Neural cell (in vitro differentiated cells): ENCODE measurements at regions not wholly inside any gene's neighbourhood (a gene's known extent, or its start where the extent isn't known, plus 50 kb on each side); places are given as distances from the start of the nearest gene placed in this dataset.

Source experiments
- H2AFZ ChIP-seq: fragments of 200-600, 300-800 bp; sonication (generic), shearing (Covaris generic); 2 replicates; pipeline ENCODE4 v1.6.0; 2014; ENCODE audit warnings: low read depth, mild to moderate bottlenecking, antibody characterized with exemption, low read length, moderate library complexity
- H3F3A ChIP-seq: fragments of 200-600 bp; shearing (Covaris generic); 2 replicates; pipeline ENCODE4 v1.6.1; 2016; ENCODE audit warnings: mild to moderate bottlenecking, moderate library complexity, mixed read lengths, antibody characterized with exemption, low read length; ENCODE audit not compliant: insufficient read depth, poor library complexity, severe bottlenecking
- H3K27ac ChIP-seq: fragments of 200-600, 300-800 bp; sonication (generic), shearing (Covaris generic); 2 replicates; pipeline ENCODE4 v1.5.1; 2014; ENCODE audit warnings: mild to moderate bottlenecking, low read length, moderate library complexity
- H3K27me3 ChIP-seq: fragments of 300-800, 200-600 bp; sonication (generic), shearing (Covaris generic); 2 replicates; pipeline ENCODE4 v1.6.0; 2014; ENCODE audit warnings: mild to moderate bottlenecking, low read depth, low read length, moderate library complexity; ENCODE audit not compliant: insufficient read depth
- H3K36me3 ChIP-seq: fragments of 300-800, 200-600 bp; sonication (generic), shearing (Covaris generic); 2 replicates; pipeline ENCODE4 v1.5.1; 2014; ENCODE audit warnings: mild to moderate bottlenecking, antibody characterized with exemption, low read length, moderate library complexity; ENCODE audit not compliant: insufficient read depth
- H3K4me2 ChIP-seq: fragments of 300-800, 200-600 bp; sonication (generic), shearing (Covaris generic); 2 replicates; pipeline ENCODE4 v1.6.0; 2014; ENCODE audit warnings: mild to moderate bottlenecking, low read length
- H3K4me3 ChIP-seq: fragments of 300-800, 200-600 bp; sonication (generic), shearing (Covaris generic); 2 replicates; pipeline ENCODE4 v1.5.1; 2014; ENCODE audit warnings: mild to moderate bottlenecking, low read length, moderate library complexity
- H3K79me2 ChIP-seq: fragments of 200-600 bp; shearing (Covaris generic); replicated peaks from 2 replicates; pipeline ENCODE4 v1.6.0; 2014; ENCODE audit warnings: mild to moderate bottlenecking, low read length, moderate library complexity; ENCODE audit not compliant: insufficient read depth
- H3K9ac ChIP-seq: fragments of 300-800, 200-600 bp; sonication (generic), shearing (Covaris generic); 2 replicates; pipeline ENCODE4 v1.6.1; 2016; ENCODE audit warnings: mild to moderate bottlenecking, low read length, mixed read lengths
- H3K9me2 ChIP-seq: fragments of 200-600 bp; shearing (Covaris generic); 2 replicates; pipeline ENCODE4 v1.6.1; 2016; ENCODE audit warnings: mild to moderate bottlenecking, low read length, mixed read lengths; ENCODE audit not compliant: insufficient read depth
- H3K9me3 ChIP-seq: fragments of 200-600, 300-800 bp; sonication (generic), shearing (Covaris generic); 2 replicates; pipeline ENCODE4 v1.6.1; 2016; ENCODE audit warnings: mild to moderate bottlenecking, mixed run types, low read length, moderate library complexity, mixed read lengths
- H4K20me1 ChIP-seq: fragments of 200-600 bp; shearing (Covaris generic); 2 replicates; pipeline ENCODE4 v1.6.1; 2016; ENCODE audit warnings: mild to moderate bottlenecking, mixed run types; ENCODE audit not compliant: insufficient read depth
- CTCF ChIP-seq: fragments of 450-650 bp; IDR thresholded peaks from 2 replicates; pipeline ENCODE4 v1.5.1; 2014; ENCODE audit warnings: antibody characterized with exemption, mild to moderate bottlenecking, moderate library complexity; ENCODE audit not compliant: poor library complexity, severe bottlenecking
- EP300 ChIP-seq: fragments of 450-650 bp; conservative IDR thresholded peaks from 2 replicates; pipeline ENCODE4 v1.6.1; 2014; ENCODE audit warnings: antibody characterized with exemption, mild to moderate bottlenecking, moderate library complexity; ENCODE audit not compliant: poor library complexity, severe bottlenecking
- EZH2 ChIP-seq: fragments of 200-600, 300-800 bp; shearing (Covaris generic), sonication (generic); IDR thresholded peaks from 2 replicates; pipeline ENCODE4 v1.6.1; 2014; ENCODE audit warnings: antibody characterized with exemption, low read length, borderline replicate concordance, mild to moderate bottlenecking; ENCODE audit not compliant: insufficient read depth, poor library complexity, severe bottlenecking
- MXI1 ChIP-seq: fragments of 450-650 bp; conservative IDR thresholded peaks from 2 replicates; pipeline ENCODE4 v1.6.1; 2014; ENCODE audit warnings: antibody characterized with exemption, mild to moderate bottlenecking; ENCODE audit not compliant: poor library complexity, severe bottlenecking
- POLR2AphosphoS5 ChIP-seq: IDR thresholded peaks from 2 replicates; pipeline ENCODE4 v1.6.1; 2012
- RAD21 ChIP-seq: fragments of 450-650 bp; conservative IDR thresholded peaks from 2 replicates; pipeline ENCODE4 v1.6.1; 2014; ENCODE audit warnings: antibody characterized with exemption, mild to moderate bottlenecking, moderate library complexity
- SMC3 ChIP-seq: fragments of 450-650 bp; conservative IDR thresholded peaks from 2 replicates; pipeline ENCODE4 v1.6.1; 2014; ENCODE audit warnings: antibody characterized with exemption, mild to moderate bottlenecking, moderate library complexity; ENCODE audit not compliant: poor library complexity
- TAF1 ChIP-seq: IDR thresholded peaks from 2 replicates; pipeline ENCODE4 v1.6.1; 2012; ENCODE audit warnings: low read depth
- TF ChIP-seq, protein P1 (sequence below): IDR thresholded peaks from 2 replicates; pipeline ENCODE4 v1.6.1; 2012; ENCODE audit warnings: borderline replicate concordance

DNA sequence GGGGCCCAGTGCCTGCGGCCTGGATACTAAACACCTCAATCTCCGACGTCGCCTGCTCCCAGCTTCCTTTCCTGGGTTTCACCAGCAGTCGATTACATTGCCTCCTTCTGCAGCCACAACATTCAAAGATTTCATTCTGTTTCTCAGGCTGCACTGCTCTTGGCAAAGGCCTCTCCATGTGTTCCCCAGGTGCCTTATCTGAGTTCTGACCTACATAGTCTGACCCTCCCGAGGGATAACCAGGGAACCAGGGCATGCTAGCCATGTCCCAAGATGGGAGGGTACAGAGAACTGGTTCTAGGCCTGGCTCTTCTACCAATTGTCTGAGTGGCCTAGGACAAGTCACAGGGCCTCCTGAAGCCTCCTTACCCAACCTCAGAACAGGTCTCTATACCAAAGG is 62.2 kb upstream of the ACSL1 start:
- Histone ChIP-seq H3K27ac (no peak overlapping the region), H3K36me3 (no peaks in the 10 kb centered on the region), H3K27me3 (no peaks in the 10 kb centered on the region), H3K4me2 (no peak overlapping the region), H4K20me1 (no peaks in the 10 kb centered on the region), H3F3A (no peaks in the 10 kb centered on the region), H3K9ac (no peak overlapping the region), H3K4me3 (no peak overlapping the region), H2AFZ (no peak overlapping the region), H3K9me2 (no peaks in the 10 kb centered on the region), H3K79me2 (no peaks in the 10 kb centered on the region), H3K9me3 (no peaks in the 10 kb centered on the region)
- TF ChIP-seq, protein P1, sequence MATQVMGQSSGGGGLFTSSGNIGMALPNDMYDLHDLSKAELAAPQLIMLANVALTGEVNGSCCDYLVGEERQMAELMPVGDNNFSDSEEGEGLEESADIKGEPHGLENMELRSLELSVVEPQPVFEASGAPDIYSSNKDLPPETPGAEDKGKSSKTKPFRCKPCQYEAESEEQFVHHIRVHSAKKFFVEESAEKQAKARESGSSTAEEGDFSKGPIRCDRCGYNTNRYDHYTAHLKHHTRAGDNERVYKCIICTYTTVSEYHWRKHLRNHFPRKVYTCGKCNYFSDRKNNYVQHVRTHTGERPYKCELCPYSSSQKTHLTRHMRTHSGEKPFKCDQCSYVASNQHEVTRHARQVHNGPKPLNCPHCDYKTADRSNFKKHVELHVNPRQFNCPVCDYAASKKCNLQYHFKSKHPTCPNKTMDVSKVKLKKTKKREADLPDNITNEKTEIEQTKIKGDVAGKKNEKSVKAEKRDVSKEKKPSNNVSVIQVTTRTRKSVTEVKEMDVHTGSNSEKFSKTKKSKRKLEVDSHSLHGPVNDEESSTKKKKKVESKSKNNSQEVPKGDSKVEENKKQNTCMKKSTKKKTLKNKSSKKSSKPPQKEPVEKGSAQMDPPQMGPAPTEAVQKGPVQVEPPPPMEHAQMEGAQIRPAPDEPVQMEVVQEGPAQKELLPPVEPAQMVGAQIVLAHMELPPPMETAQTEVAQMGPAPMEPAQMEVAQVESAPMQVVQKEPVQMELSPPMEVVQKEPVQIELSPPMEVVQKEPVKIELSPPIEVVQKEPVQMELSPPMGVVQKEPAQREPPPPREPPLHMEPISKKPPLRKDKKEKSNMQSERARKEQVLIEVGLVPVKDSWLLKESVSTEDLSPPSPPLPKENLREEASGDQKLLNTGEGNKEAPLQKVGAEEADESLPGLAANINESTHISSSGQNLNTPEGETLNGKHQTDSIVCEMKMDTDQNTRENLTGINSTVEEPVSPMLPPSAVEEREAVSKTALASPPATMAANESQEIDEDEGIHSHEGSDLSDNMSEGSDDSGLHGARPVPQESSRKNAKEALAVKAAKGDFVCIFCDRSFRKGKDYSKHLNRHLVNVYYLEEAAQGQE, result no peak
- TF ChIP-seq RAD21, result no peak
- no peak for TF ChIP-seq SMC3
- no peak for TF ChIP-seq EZH2
- TF ChIP-seq EP300, result no peak
- no peak for TF ChIP-seq TAF1
- TF ChIP-seq POLR2AphosphoS5, result no peak
- TF ChIP-seq CTCF, result no peak
- TF ChIP-seq MXI1, result no peak

DNA sequence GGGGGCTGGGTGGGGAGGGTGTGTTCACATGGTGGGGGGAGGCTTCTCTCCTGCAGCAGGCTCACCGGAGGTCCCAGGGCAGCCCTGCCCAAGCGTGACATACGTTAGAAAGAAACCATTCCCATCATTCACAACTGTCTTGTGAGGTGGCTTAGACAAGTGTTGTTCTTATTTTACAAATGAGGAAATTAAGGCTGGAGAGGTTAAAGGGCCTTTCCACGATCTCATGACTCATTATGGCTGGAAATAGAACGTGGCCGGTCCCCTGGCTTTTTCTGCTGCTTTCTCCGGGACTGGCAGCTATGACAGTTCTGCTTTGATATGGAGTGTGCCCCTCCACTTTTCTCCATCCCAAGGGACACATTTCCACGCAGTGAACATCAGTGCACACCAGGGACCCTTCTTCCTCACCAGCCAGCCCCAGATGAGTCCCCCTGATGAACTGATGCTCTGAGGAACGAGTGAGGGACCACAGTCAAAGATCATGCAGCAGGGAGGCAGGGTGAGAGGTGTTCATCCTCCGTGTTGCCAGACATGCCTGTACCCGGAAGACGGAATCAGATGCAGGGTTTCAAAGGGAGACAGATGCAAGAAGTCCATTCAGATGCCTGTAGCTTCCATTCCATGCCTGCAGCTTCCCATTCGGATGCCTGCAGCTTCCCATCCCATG is 64.0 kb upstream of the ACSL1 start:
- Histone ChIP-seq H3K4me2 (no peak overlapping the region), H3K9ac (no peak overlapping the region), H3K36me3 (no peaks in the 10 kb centered on the region), H3F3A (no peaks in the 10 kb centered on the region), H3K9me2 (no peaks in the 10 kb centered on the region), H3K9me3 (no peaks in the 10 kb centered on the region), H3K79me2 (no peaks in the 10 kb centered on the region), H4K20me1 (no peaks in the 10 kb centered on the region), H3K4me3 (no peak overlapping the region), H3K27me3 (no peaks in the 10 kb centered on the region), H3K27ac (no peak overlapping the region), H2AFZ (no peak overlapping the region)
- TF ChIP-seq, protein P1, result no peak
- no peak for TF ChIP-seq EP300
- no peak for TF ChIP-seq CTCF
- TF ChIP-seq TAF1, result no peak
- no peak for TF ChIP-seq SMC3
- no peak for TF ChIP-seq EZH2
- TF ChIP-seq RAD21, result no peak
- TF ChIP-seq POLR2AphosphoS5, result no peak
- no peak for TF ChIP-seq MXI1
